DOHH2 (cell line): ENCODE measurements at regions not wholly inside any gene's neighbourhood (a gene's known extent, or its start where the extent isn't known, plus 50 kb on each side); places are given as distances from the start of the nearest gene placed in this dataset.

Source experiments
- CTCF ChIP-seq: fragments of 200-600 bp; sonication (generic); IDR thresholded peaks from one replicate; pipeline ENCODE4 v1.5.1; 2014; ENCODE audit warnings: antibody characterized with exemption, mild to moderate bottlenecking, low read depth, low read length; ENCODE audit not compliant: poor library complexity, severe bottlenecking
- EZH2phosphoT487 ChIP-seq: fragments of 200-600 bp; sonication (generic); IDR thresholded peaks from 2 replicates; pipeline ENCODE4 v1.6.1; 2017; ENCODE audit warnings: borderline replicate concordance, mild to moderate bottlenecking, antibody characterized with exemption, low read length, moderate library complexity, mixed read lengths

GRCh38 chr11:25824688-25825087 is 507.2 kb upstream of the ANO3 start:
- no peak for TF ChIP-seq CTCF
- no peak for TF ChIP-seq EZH2phosphoT487
